GM23338 (cell line): ENCODE measurements at regions not wholly inside any gene's neighbourhood (a gene's known extent, or its start where the extent isn't known, plus 50 kb on each side); places are given as distances from the start of the nearest gene placed in this dataset.

ENCODE experiments used
- EZH2 ChIP-seq: fragments of 200-600 bp; sonication (generic); IDR thresholded peaks from one replicate; pipeline ENCODE4 v1.8.0; 2017; ENCODE audit warnings: antibody characterized with exemption, mild to moderate bottlenecking, low read depth; ENCODE audit not compliant: unreplicated experiment
- JUNB ChIP-seq: IDR thresholded peaks from one replicate; pipeline ENCODE4 v1.6.1; 2016; ENCODE audit warnings: antibody characterized with exemption; ENCODE audit not compliant: unreplicated experiment
- NANOG ChIP-seq: IDR thresholded peaks from 2 replicates; pipeline ENCODE4 v1.6.1; 2016; ENCODE audit warnings: antibody characterized with exemption, borderline replicate concordance
- ZNF114 ChIP-seq: fragments of 250-450 bp; sonication (Bioruptor Pico); IDR thresholded peaks from 2 replicates; pipeline ENCODE4 v1.5.0; 2020; ENCODE audit warnings: mild to moderate bottlenecking, moderate library complexity
- ZNF331 ChIP-seq: fragments of 250-450 bp; sonication (Bioruptor Pico); IDR thresholded peaks from 2 replicates; pipeline ENCODE4 v1.5.0; 2020; ENCODE audit warnings: low read depth, mild to moderate bottlenecking, moderate library complexity
- TF ChIP-seq, protein P1 (sequence below): fragments of 250-450 bp; sonication (Bioruptor Pico); IDR thresholded peaks from 2 replicates; pipeline ENCODE4 v1.5.0; 2020; ENCODE audit warnings: mild to moderate bottlenecking, moderate library complexity
- TF ChIP-seq, protein P2 (sequence below), 2 experiments: fragments of 200-600 bp in 1 of 2; sonication (generic) in 1 of 2; conservative IDR thresholded peaks; 2 replicates each; pipeline versions ENCODE4 v1.5.1 to v1.6.1; 2016 to 2017; ENCODE audit warnings: antibody characterized with exemption in 2 of 2, low read depth in 2 of 2, mild to moderate bottlenecking in 2 of 2, moderate library complexity in 1 of 2
- TF ChIP-seq, protein P3 (sequence below): IDR thresholded peaks from 2 replicates; pipeline ENCODE4 v1.6.1; 2016; ENCODE audit warnings: antibody characterized with exemption

DNA sequence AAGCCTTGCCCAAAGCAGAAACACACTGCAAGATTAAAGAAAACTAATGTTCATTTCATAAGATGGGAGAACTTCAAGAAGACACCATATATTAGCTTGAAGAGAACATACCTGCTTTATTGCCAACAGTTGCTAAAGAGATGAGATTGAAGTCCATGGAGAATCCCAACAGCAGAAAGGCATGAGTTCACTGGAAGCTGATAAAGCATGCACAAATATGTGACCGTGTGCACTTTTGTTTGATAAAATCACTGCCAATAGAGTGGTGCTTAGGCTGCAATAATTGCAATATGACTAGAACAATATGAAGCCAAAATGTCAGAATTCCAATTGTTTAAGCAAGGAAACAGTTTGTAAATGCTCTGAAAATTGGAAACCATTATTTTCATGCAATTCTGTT, 125.9 kb upstream of the PPARGC1A start (continued):
- TF ChIP-seq, protein P1, sequence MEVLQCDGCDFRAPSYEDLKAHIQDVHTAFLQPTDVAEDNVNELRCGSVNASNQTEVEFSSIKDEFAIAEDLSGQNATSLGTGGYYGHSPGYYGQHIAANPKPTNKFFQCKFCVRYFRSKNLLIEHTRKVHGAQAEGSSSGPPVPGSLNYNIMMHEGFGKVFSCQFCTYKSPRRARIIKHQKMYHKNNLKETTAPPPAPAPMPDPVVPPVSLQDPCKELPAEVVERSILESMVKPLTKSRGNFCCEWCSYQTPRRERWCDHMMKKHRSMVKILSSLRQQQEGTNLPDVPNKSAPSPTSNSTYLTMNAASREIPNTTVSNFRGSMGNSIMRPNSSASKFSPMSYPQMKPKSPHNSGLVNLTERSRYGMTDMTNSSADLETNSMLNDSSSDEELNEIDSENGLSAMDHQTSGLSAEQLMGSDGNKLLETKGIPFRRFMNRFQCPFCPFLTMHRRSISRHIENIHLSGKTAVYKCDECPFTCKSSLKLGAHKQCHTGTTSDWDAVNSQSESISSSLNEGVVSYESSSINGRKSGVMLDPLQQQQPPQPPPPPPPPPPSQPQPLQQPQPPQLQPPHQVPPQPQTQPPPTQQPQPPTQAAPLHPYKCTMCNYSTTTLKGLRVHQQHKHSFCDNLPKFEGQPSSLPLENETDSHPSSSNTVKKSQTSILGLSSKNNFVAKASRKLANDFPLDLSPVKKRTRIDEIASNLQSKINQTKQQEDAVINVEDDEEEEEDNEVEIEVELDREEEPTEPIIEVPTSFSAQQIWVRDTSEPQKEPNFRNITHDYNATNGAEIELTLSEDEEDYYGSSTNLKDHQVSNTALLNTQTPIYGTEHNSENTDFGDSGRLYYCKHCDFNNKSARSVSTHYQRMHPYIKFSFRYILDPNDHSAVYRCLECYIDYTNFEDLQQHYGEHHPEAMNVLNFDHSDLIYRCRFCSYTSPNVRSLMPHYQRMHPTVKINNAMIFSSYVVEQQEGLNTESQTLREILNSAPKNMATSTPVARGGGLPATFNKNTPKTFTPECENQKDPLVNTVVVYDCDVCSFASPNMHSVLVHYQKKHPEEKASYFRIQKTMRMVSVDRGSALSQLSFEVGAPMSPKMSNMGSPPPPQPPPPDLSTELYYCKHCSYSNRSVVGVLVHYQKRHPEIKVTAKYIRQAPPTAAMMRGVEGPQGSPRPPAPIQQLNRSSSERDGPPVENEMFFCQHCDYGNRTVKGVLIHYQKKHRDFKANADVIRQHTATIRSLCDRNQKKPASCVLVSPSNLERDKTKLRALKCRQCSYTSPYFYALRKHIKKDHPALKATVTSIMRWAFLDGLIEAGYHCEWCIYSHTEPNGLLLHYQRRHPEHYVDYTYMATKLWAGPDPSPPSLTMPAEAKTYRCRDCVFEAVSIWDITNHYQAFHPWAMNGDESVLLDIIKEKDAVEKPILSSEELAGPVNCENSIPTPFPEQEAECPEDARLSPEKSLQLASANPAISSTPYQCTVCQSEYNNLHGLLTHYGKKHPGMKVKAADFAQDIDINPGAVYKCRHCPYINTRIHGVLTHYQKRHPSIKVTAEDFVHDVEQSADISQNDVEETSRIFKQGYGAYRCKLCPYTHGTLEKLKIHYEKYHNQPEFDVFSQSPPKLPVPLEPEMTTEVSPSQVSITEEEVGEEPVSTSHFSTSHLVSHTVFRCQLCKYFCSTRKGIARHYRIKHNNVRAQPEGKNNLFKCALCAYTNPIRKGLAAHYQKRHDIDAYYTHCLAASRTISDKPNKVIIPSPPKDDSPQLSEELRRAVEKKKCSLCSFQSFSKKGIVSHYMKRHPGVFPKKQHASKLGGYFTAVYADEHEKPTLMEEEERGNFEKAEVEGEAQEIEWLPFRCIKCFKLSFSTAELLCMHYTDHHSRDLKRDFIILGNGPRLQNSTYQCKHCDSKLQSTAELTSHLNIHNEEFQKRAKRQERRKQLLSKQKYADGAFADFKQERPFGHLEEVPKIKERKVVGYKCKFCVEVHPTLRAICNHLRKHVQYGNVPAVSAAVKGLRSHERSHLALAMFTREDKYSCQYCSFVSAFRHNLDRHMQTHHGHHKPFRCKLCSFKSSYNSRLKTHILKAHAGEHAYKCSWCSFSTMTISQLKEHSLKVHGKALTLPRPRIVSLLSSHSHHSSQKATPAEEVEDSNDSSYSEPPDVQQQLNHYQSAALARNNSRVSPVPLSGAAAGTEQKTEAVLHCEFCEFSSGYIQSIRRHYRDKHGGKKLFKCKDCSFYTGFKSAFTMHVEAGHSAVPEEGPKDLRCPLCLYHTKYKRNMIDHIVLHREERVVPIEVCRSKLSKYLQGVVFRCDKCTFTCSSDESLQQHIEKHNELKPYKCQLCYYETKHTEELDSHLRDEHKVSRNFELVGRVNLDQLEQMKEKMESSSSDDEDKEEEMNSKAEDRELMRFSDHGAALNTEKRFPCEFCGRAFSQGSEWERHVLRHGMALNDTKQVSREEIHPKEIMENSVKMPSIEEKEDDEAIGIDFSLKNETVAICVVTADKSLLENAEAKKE (CRISPR knock-in tag) = no peak
- TF ChIP-seq ZNF114 (CRISPR knock-in tag) (no peak), JUNB (no peak), EZH2 (no peak), NANOG (no peak), ZNF331 (CRISPR knock-in tag) (no peak)
- TF ChIP-seq, protein P2, sequence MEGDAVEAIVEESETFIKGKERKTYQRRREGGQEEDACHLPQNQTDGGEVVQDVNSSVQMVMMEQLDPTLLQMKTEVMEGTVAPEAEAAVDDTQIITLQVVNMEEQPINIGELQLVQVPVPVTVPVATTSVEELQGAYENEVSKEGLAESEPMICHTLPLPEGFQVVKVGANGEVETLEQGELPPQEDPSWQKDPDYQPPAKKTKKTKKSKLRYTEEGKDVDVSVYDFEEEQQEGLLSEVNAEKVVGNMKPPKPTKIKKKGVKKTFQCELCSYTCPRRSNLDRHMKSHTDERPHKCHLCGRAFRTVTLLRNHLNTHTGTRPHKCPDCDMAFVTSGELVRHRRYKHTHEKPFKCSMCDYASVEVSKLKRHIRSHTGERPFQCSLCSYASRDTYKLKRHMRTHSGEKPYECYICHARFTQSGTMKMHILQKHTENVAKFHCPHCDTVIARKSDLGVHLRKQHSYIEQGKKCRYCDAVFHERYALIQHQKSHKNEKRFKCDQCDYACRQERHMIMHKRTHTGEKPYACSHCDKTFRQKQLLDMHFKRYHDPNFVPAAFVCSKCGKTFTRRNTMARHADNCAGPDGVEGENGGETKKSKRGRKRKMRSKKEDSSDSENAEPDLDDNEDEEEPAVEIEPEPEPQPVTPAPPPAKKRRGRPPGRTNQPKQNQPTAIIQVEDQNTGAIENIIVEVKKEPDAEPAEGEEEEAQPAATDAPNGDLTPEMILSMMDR (conservative IDR thresholded peaks at IDR 0.05; ENCODE audit: low read depth in 2 of 2) = no peak
- TF ChIP-seq, protein P3, sequence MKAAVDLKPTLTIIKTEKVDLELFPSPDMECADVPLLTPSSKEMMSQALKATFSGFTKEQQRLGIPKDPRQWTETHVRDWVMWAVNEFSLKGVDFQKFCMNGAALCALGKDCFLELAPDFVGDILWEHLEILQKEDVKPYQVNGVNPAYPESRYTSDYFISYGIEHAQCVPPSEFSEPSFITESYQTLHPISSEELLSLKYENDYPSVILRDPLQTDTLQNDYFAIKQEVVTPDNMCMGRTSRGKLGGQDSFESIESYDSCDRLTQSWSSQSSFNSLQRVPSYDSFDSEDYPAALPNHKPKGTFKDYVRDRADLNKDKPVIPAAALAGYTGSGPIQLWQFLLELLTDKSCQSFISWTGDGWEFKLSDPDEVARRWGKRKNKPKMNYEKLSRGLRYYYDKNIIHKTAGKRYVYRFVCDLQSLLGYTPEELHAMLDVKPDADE = no peak
